GM18507 (cell line): ENCODE measurements at regions not wholly inside any gene's neighbourhood (a gene's known extent, or its start where the extent isn't known, plus 50 kb on each side); places are given as distances from the start of the nearest gene placed in this dataset.

Experiments
- DNase-seq: peaks from one replicate; pipeline ENCODE4 v3.0.0; 2011; ENCODE audit warnings: low read depth; ENCODE audit not compliant: insufficient read length; ENCODE audit errors: extremely low spot score
- FAIRE-seq: peaks from 2 replicates; lab custom pipeline; 2011; peaks lifted over from hg19 to GRCh38; lab: Jason Lieb, UNC

DNA sequence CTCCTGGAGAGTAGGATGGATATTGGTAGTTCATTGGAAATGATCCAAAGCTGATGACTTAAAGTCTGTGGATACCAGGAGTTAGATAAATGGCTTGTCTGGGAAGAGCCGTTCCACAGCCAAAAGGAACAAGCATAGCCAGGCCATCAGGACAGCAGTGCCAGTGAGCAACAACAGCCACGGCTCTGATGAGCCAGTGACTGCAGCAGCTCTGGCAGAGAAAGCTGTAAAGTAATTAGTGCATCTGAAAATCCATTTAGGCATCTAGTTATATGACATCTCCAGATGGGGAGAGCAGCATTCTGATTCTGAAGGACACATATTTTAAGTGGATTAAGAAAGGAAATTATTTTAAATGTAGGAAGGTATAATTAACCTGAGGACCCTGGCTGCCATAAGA is 256.2 kb upstream of the PLXNA2 start:
- DNase-seq (no peak), FAIRE-seq (no peak)

DNA sequence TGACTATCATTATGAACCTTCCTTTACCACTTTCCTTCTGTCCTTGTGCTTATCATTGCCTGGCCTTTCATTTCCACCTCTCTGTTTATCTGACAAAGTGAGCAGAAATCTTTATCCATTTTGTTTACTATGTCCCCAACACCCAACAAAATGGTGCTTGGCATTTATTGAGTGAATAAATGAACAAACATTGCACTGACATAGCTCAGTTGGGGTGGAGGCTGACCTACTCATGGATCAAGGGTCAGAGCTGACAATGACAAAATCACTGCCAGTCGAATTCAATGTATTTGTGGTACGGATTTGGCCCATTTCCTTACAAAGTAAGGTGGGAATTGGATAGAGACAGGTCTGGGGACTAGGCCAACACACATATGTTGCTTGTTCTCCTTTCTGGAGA is 257.4 kb upstream of the PLXNA2 start:
- DNase-seq (no peak), FAIRE-seq (no peak)

DNA sequence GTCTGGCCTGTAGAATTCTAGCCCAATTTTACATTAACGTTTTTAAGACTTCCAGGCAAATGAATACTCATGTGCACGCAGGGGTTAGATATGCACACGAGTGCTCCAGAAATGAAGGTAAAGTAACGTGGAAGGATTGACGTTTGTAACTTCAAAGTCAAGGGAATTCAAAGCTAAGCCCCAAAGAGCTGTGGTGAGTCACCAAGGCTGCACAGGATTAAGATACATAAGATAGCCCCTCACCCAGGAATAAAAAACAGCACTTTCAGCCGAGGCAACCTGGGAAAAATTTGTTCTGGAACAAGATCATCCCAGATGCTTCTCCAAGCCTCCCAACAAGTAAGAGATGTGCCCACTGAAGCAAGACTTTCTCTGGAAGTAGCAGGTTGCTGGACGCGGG is 259.6 kb upstream of the PLXNA2 start:
- no peak for DNase-seq
- no peak for FAIRE-seq

DNA sequence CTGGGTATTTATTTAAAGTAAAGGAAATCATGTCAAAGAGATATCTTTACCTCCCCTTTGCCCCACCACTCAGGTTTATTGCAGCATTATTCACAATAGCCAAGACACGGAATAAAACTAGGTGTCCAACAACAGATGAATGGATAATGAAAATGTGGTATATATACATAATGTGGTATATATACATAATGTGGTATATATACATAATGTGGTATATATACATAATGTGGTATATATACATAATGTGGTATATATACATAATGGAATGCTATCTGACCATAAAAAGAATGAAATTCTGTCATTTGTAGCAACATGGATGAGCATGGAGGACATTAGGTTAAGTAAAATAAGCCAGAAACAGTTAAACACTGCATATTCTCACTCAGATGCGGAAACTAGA is 262.6 kb upstream of the PLXNA2 start:
- DNase-seq = no peak
- FAIRE-seq = no peak

DNA sequence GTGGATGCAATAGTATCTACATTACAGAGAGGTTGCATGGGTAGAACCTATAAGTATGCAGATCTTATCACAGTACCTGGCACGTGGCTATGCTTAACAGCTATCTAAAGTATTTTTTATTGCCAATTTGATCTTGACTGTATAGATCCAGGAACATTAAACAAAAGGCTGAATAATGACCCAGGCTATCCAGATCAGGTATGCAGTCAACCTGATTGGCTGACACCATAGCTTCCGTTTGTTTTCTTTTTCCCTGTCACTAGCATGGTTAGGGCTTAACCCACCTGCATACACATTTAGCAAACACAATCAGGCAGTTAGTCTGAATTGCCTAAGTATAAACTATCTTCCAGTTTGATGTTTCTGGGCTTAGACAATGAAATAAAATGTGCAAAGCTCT is 264.9 kb upstream of the PLXNA2 start:
- FAIRE-seq (no peak), DNase-seq (no peak)

DNA sequence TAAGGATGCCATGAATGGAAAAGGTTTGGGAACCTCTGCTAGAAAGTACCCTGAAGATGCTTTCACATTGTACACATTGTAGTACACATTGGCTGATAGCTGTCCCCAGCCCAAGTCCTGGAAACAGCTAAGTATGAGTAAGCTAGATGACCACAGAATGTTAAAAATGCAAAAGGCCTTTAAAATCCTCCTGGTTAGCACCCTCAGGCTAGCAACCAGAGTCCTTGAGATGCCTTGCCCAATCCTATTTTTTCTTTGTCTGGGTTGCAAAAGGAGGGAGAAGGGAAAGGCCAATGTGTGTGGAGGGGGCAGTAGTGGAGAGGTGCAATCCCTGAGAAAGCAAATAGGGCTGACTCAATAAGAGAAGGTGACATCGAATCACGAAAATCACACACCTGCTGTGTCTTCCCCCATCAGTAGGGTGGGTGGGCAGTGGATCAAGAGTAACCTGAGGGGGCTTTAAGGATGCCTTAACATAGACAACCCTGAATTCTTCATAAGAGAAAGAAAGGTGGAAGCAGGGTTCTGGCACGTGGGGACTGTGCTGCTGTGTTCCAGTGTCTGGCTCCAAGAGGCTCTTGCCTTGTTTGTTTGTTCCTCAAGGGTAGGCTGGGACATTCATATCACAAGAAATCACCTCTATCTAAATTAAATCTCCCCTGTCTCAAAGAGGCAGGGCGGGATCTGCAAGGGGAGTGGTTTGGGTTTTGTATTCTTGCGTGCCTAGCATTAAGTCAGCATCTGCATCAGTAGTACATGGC is 266.2 kb upstream of the PLXNA2 start:
- no peak for FAIRE-seq
- no peak for DNase-seq

DNA sequence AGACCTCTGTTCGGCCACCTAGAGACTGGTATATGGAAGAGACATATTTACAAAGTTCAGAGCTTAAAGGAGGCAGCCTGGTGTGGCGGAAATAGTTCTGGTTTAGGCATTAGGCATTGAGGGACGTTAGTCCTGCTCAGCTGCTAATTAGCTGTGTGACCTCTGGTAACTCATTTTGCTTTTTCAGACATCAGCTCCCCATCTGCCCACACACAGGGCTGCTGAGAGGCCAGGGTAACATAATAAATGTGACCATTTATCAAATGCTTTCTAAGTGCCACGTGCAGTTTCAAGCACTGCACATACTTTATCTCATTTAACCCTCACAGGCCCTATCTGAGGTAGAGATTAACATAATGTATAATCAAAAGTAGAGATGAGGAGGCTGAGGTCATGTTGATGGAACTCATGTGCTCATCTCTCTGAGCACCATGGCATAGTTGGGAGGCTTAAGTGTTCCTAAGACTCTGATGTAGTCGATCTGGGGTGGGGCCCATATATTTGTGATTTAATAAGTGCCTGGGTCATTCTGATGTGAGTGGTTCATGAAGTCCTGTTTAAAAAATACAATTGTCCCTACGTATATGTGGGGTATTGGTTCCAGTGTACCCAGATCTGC is 267.2 kb upstream of the PLXNA2 start:
- no peak for DNase-seq

DNA sequence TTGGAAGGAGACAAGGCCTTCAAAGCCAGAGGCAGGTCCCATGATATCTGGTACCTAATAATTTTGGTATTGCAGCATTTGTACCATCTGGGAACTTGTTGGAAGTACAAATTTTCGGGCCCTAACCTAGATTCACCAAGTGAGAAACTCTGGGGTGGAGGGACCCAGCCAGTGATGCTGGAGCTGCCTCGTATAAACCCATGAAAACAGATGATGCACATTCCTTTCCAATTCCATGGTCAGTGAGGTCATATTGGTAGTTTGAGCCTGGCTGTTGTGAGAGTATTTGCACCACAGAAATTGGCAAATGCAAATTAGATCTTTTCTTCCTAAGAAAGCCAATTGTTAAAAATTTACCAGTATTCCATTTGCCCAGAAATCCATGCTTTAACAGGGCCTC is 269.6 kb upstream of the PLXNA2 start:
- FAIRE-seq = no peak
- no peak for DNase-seq

More for the DNA sequence above, 267.2 kb upstream of the PLXNA2 start:
- no peak for FAIRE-seq

DNA sequence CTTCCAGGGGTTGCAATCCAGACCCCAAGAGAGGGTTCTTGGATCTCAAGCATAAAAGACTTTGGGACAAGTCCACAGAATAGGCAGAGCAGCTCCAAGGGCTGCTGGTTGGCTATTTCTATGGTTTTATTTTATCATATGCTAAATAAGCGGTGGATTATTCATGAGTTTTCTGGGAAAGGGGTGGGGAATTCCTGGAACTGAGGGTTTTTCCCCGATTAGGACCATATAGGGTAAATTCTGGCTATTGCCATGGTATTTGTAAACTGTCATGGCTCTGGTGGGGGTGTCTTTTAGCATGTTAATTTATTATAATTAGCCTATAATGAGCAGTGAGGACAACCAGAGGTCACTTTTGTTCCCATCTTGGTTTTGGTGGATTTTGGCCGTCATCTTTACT is 270.9 kb upstream of the PLXNA2 start:
- no peak for FAIRE-seq
- DNase-seq = no peak

DNA sequence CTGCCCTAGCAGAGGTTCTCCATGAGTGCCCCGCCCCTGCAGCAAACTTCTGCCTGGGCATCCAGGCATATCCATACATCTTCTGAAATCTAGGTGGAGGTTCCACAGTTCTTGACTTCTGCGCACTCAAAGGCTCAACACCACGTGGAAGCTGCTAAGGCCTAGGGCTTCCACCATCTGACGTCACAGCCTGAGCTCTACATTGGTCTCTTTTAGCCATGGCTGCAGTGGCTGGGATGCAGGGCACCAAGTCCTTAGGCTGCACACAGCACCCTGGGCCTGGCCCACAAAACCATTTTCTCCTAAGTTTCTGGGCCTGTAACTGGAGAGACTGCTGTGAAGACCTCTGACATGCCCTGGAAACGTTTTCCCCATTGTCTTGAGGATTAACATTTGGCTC is 272.6 kb upstream of the PLXNA2 start:
- no peak for DNase-seq
- FAIRE-seq = no peak

DNA sequence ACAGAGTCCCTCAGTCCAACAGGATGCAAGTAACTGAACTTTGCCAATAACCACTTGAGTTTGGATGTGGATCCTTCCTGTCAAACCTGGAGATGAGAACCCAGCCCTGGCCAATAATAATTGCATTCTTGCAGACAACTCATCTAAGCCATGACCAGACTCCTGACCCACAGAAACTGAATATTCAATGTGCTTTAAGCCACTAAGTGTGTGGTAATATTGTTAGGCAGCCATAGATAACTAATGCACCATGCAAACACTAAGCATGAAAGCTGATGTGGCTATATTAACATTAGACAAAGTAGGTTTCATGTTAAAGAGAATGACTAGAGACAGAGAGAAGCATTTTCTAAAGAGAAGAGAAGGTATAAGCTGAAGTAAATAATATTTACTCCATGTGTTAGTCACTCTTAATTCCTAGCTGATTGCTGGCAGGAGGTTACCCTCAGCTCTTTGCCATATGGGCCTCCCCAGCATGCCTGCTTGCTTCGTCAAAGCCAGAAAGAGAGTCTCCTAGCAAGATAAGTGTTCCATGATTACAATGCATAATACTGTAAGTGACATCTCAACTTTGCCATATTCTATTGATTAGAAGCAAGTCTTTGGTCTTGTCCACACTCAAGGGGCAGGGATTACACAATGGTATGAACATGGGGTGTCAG is 276.4 kb upstream of the PLXNA2 start:
- no peak for DNase-seq
- FAIRE-seq = no peak

DNA sequence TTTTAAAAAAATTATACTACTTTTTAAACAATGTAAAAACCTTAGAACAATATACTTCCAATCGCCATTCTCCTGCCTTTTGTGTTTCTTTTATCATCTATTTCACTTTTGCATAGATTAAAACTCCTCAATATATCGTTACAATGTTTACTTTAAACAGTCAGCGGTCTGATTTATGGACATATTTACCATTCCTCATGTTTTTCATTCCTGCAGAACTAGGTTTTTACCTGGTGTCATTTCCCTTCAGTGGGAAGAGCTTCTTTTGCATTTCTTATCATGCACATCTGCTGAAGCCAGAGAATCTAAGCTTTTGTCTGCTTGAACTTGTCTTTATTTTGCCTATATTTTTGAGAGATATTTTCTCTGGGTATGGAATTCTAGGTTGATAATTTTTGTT is 277.4 kb upstream of the PLXNA2 start:
- FAIRE-seq = no peak
- DNase-seq = no peak

DNA sequence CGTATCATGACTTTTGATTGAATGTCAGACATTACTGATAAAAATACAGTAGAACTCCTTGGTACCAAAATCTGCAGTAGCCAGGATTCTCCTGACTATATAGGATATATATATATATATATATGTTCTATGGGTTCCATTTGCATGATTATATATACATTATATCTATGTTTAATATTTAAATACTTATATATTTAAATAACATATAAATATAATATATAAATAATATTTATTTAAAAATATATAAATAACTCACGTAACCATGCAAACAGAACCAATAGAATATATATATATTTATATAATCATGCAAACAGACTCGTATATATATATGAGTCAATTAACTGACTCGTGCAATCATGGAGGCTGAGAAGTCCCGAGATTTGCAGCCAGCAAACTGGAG is 278.8 kb upstream of the PLXNA2 start:
- no peak for DNase-seq
- no peak for FAIRE-seq

DNA sequence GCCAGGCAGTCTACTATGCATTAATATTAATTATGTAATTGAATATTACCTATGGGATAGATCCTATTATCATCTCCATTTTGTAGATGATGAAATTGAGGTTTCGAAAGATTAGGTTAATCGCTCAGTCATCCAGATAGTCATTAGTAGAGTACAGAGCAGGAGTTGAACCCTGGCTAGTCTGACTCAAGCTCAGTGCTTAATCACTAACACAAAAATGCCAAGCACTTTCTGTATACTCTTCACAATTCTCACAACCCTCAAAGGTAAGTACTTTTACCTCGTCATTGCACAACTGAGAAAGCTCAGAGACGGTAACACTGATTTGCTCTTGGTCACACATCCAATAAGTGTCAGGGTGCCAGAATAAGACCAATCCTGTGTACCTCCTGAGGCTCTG is 280.2 kb upstream of the PLXNA2 start:
- FAIRE-seq (no peak), DNase-seq (no peak)

DNA sequence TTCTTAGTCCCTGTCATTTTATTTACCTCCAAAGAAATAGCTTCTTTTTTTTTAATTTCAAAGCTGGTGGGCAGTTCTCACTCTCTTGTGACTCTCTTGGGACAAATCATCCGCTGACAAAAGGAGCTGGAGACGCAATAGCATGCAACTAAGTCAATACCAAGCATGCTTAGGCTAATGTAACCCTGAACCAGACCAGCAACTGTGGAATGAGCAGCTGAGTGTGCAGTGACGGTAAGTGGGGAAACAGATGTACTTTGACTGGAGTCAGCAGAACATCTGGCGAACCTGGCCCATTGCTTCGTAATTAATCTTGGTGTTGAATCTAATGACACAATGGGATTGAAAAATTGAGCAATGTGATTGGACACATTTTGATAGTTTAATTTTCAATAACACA is 280.7 kb upstream of the PLXNA2 start:
- DNase-seq (no peak), FAIRE-seq (no peak)

DNA sequence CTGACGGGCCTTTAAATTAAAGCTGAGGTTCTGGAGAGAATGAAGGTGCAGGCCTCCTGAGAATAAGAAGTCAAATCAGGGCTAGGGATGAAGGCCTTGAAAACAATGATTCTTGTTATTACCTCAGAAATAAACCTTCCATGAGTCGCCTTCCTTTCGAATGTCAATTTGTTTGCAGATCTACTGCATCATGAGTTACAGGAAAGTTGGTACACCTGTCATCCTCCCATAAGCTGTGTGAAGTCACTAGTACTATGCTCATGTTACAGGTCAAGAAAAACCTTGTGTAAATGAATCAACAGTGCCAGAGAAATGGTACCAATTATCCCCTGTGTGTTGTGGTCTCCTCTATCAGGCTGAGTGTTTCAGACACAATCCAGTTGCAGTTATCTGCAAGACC is 281.2 kb upstream of the PLXNA2 start:
- FAIRE-seq (no peak), DNase-seq (no peak)

DNA sequence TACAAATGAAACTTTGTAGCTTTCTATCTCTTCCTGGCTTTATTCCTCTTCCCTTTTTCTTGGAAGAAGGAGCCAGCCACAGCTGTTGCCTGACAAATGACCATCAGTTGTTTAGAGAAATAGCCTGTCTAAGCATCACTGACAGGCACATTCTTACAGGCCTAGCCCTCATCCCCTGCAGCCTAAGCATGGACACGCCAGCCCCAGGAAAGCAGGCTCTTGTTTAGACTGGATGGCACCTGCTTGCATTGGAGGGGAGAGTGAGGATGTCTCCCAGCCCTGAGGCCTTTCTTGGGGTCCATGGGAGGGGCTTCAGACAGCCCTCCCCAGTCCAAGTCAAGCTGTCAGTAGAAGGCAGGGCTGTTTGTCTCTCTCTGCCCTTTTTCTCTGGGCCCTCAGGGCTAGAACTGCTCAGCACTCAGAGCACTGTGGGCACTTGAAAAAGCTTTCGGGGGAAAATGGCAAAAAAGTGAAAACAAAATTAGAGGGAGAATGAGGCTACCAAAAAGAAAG is 282.5 kb upstream of the PLXNA2 start:
- FAIRE-seq (no peak), DNase-seq (no peak)

DNA sequence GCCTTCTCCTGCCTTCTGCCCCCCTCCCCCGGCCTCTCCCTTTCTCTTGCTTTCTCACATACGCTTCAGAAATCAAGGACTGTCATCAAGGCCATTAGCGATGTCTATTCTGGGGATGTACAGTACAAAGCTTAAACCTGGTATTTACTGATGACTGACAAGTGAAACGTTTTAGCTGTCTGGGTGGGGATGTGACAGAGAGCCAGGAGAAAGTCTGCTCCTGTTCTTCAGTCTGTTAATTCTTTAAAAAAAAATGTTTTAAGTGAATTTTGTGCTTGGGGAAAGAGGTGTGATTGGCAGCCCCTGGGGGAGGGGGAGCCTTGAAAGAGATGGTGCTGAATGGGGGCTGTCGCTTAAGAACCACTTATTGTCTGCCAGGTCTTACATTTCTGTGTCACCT is 283.0 kb upstream of the PLXNA2 start:
- FAIRE-seq = no peak
- no peak for DNase-seq

DNA sequence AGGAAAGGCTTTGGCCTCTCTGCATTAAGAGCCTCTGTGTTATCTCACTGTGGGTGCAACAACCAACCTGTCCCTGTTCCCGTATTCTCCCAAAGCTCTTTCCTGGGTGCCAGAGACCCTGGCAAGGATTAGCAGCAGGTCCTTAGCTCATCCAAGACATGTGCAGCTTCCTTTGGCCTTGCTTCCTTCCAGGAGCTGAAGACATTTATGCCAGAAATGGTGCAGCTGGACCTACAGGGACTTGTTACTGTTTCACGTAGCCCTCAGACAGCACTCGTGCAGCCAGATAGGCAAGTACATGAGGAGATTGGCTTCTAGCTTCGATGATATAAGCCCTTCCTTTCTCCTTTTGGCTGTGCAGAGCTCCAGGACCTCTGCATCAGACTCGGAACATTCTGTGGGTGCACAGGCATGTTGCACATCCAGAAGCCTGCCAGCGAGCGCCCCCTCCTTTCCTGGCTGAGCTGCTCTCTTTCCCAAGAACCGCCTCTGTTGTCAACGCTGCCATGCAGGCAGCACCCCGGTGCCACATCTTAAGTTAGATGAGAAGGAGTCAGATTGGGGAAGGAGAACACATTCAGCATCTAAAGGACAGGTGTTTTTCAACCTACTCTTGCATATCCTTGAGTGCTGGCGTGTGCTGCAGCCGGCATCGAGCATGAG is 284.5 kb upstream of the PLXNA2 start:
- FAIRE-seq (no peak), DNase-seq (no peak)

DNA sequence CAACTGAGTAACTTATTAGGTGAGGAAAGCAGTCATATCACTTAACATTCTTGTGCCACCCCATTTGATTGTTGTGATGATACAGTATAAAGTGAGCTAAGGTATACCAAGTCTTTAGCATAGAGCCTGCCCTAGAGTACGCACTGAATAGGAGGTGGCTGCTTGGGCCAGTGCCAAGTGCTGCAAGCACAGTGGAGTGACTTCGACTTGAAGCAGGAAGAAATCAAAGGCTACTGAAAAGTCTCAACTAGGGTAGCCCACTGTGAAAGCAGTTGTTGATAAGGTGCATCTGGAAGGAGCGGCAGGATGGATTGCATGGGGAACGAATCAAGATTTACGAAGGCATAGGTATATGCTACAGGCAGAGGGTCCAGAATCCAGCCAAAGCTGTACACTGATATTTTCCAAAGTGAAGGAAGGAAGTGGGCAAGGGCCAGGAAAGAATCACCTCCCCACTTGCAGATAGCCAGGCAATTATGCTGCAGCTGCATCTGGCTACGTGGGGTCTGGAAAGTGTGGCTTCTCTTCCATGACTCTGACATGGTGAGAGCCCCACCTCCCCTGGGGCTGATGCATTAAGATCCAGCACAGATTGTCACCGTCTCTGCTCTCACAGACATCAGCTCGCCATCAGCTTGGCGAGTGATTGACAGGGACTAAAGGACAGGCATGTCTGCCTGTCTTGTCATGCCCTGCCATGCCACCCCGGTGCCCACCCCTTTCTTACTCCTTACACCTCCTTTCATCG is 287.0 kb upstream of the PLXNA2 start:
- FAIRE-seq (no peak), DNase-seq (no peak)
